GM21717 (cell line): ENCODE measurements at regions not wholly inside any gene's neighbourhood (a gene's known extent, or its start where the extent isn't known, plus 50 kb on each side); places are given as distances from the start of the nearest gene placed in this dataset.

ENCODE experiments used
- ATAC-seq: cut with Tn5 transposase; IDR thresholded peaks from one replicate; pipeline ENCODE4 v1.9.1; 2021; ENCODE audit warnings: mild to moderate bottlenecking, moderate library complexity; ENCODE audit not compliant: unreplicated experiment

- no peak for ATAC-seq
Observed at GRCh38 chr4:18844726-18845125, 823.2 kb upstream of the LCORL start.

GRCh38 chr4:18842431-18842830 is 820.9 kb upstream of the LCORL start:
- ATAC-seq = no peak

DNA sequence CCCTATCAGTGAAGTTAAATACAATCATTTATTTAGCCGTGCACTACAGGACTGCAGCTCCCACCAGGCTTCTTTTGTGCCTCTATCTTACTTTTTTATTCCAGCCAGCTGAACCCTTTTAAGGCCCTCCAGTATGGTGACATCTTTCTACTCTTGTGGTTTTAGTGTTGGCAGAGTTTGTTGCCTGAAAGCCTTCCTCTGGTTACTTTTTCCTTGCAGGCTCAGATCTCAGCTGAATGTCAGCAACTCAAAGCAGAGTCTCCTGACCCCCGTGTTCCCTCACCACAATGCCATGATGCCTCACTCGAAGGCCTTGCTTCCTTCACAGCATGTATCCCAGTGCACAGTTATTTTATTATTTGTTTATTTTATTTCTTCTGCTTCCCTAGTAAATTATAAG is 818.9 kb upstream of the LCORL start:
- no peak for ATAC-seq

GRCh38 chr4:18816228-18816895 is 794.8 kb upstream of the LCORL start:
- ATAC-seq = no peak

- no peak for ATAC-seq
Observed at GRCh38 chr4:18815779-18816173, 794.2 kb upstream of the LCORL start.

GRCh38 chr4:18815081-18815778 is 793.7 kb upstream of the LCORL start:
- no peak for ATAC-seq

DNA sequence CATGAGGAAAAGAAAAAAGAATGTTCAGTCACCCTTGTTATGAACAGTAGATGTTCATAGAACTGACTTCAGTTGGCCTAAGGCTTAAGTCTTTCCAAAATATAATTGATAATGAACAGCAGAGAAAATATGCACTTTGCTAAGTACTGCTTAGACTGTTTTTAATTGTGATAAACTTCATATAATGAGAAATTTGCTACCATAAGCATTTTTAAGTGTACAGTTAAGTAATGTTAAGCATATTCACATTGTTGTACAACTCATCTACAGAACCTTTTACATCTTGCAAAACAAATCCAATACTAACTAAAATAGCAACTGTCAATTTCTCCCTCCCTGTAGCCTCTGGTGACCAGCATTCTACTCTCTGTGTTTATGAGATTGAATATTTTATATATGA is 792.2 kb upstream of the LCORL start:
- no peak for ATAC-seq

DNA sequence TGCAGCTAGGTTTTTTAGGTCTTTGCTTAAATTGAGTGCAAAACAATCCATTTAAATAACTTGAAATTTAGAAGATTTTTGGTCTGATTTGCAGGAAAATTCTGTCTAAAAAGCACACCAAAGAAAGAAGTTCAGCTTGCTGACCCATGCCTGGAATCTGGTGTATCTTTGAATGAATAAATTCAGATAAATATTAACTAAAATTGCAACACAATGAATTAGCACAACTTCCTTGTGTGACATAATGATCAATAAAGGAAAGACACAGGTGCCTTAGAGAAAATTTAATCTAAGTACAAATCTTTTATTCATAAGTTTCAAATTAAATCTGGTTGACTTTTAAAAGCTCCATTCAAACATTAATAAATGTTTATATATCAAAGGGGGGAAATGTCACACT is 791.5 kb upstream of the LCORL start:
- no peak for ATAC-seq

DNA sequence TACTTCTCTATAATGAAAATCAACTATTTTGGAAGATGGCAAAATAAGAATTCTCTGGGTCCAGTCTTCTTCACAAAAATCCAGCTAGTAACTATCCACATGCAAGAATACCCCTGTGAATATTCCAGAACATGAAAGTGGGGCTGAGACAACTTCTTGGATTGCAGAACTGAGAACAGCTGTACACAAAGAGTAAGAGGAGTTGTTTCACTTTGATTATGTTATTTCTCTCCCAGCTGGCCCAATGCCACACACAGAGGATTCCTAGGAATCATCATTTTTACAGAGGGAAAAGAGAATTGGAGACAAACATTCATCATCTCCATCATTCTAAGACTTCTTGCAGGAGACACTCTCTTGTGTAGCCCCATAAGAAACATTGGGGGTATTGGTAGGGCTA is 782.2 kb upstream of the LCORL start:
- ATAC-seq = no peak

GRCh38 chr4:18798123-18798522 is 776.6 kb upstream of the LCORL start:
- no peak for ATAC-seq

DNA sequence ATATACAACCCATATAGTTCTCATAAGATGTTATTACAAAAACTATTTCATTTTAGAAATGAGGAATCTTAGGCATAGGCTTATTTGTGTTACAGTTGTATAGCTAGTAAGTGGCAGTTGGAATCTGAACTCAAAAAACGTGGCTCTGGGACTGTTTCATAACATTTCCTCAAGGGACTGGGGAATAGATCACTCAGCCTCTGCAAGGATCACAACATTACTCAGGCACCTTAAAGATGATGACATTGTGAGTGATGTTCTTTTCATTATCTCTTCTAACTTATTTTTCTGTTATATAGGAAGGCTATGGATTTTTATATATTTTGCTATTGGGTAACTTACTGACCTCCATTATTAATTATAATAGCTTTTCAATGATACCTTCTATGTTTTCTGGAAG is 774.2 kb upstream of the LCORL start:
- no peak for ATAC-seq

DNA sequence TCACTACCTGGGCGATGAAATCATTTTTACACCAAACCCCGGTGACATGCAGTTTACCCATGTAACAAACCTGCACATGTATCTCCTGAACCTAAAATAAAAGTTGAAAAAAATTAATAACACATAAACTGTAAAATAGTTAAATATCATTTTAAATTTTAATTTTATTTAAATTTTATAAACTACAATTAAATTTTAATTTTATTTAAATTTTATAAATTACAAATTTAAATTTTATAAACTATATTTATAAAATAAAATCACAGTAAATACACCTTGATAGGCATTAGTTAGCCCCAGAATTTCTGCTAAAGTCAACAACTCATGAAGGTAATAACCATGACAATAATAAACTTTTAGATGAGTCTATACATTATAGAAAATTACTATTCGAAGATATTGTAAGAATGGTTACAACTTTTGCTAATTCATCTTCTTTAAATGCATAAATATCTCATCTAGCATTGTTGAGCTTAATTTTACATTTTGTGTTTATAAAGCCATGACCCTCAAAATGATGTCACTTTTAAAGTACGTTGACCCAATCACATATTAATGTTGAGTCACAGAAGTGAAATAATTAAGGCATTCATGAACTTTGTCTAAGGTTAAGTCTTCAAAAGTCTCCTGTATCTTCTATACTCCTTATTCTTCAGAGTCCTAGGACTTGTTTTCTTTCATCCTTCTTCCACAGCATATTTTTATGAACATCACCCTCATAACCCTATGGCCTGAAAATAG is 755.8 kb upstream of the LCORL start:
- ATAC-seq = no peak

DNA sequence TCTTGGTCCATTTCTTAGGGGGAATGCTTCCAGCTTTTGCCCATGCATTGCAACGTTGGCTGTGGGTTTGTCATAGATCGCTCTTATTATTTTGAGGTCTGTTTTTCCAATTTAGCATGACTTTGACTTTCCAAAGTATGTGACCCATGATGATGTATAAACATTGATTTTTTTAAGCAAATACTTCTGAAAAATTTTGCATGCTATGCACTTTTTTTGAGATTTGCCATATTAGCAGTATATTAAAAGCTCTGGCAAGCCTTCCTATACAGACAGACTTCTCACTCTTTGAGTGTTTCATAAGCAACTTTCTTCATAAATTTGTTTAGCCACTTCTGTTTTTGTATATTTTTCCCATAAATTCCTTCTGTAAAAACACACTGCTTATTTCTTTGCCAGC is 746.4 kb upstream of the LCORL start:
- no peak for ATAC-seq

- no peak for ATAC-seq
Observed at GRCh38 chr4:18756671-18757070, 735.1 kb upstream of the LCORL start.

GRCh38 chr4:18754180-18754579 is 732.6 kb upstream of the LCORL start:
- no peak for ATAC-seq

GRCh38 chr4:18751083-18751482 is 729.5 kb upstream of the LCORL start:
- ATAC-seq = no peak

DNA sequence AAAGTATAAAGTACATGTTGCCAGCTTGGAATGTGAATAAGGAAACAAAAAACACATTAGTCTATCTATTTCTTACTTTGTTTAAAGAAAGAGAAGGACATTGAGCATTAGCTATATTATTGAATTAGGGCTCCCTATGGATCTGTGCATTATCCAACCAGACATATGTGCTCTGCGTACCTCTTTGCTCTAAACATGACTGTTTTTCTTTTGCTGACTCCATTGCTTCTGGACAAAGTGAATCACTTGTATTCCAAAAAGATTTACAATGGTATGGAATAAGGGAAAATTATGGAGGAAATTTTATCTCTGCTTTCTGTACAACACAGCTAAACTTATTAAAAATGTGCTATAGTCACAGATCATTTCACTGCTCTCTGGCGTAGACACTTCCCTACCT is 727.8 kb upstream of the LCORL start:
- ATAC-seq = no peak

DNA sequence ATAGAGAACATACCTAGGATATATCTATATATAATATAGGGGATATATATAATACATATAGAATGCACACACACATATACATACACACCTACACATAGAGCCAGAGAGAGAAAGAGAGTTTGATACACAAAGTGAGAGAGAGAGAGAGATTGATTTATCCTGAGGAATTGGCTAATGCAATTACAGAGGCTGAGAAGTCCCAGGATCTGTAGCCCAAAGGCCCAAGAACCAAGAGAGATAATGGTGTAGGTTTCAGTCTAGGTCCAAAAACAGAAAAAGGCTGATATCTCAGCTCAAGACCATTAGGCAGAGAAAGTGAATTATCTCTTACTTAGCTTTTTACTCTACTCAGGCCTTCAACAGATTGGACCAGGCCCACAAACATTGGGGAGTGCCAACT is 715.0 kb upstream of the LCORL start:
- ATAC-seq = no peak

DNA sequence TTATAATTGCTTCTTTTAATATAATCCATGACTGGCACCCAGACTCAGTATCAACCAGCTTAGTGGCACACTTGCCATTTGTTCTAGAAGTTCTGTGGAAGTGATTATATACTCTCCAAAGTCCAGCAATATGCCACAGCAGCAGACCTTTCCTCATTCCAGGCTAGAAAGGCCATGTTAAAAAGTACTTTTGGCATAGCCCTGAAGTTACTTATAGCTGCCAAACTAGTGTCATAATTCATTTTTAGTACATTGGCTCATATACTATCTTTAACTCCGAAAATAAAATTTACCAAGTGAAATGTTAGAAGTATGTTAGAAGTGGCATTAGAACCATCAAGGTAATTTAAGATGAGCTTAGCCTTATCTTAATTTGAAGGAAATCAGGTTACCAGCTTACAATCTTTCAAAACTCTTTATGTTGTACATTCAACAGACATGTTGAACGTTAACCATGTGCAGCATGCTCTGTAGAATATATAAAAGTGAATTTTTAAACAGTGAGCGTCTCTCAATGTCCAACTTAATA is 714.2 kb upstream of the LCORL start:
- ATAC-seq = no peak

- no peak for ATAC-seq
Observed at GRCh38 chr4:18734405-18734804, 712.9 kb upstream of the LCORL start.

- no peak for ATAC-seq
Observed at GRCh38 chr4:18733961-18734360, 712.4 kb upstream of the LCORL start.

- ATAC-seq = no peak
Observed at GRCh38 chr4:18722748-18723191, 701.2 kb upstream of the LCORL start.
